ENCODE measurements at regions not wholly inside any gene's neighbourhood (a gene's known extent, or its start where the extent isn't known, plus 50 kb on each side); places are given as distances from the start of the nearest gene placed in this dataset.
"Not testable (repeated sequence)": the region's sequence is repeated elsewhere in the genome, so short reads cannot be mapped to it uniquely, and the experiment has no call there.

DNA sequence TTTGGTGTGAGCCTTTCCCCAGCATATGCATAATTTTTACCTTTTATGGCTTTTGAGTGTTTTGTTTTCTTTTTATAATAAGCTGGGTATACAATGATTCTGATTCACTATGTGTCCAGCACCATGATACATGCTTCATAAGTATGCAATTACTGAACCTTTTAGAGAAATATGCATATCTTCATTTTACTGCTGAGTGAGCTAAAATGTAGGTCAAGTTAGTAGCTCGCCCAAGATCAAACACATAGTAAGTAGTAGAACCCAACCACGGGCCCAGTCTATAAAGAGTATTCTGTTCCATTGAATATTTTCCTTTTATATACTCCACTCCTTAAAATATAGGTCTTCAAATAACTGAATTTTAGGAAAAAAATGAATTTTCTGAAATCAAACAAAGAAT lies 362.4 kb upstream of the HTR2C start:
- WGBS, 2 donors, result 47 to 60% methylated on average over 2 of the region's 2 CpGs
- no peak overlapping the region for H3K4me3 ChIP-seq

DNA sequence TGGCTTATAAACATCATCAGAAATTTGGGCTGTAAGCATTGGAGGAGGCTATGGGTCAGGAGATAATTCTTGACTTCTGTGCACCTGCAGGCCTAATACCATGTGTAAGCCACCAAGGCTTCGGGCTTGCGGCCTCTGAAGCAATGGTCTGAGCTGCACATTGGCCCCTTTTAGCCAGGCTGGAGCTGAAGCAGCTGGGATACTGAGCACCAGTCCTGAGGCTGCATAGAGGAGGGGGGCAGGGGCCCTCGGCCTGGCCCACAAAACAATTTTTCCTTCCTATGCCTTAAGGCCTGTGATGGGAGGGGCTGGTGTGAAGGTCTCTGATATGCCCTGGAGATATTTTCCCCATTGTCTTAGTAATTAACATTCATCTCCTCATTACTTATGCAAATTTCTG lies 373.0 kb upstream of the HTR2C start:
- DNase-seq (ENCODE audit: low spot score in 2 of 2), result no peak
- H3K27ac ChIP-seq, result no peak overlapping the region
- no peaks in the 10 kb centered on the region for H3K9me3 ChIP-seq
- no peaks in the 10 kb centered on the region for H3K4me1 ChIP-seq
- H3K4me3 ChIP-seq, result no peak overlapping the region
- H3K27me3 ChIP-seq, result no peaks in the 10 kb centered on the region
- 71 to 90% methylated on average over 1 to 3 of the region's 3 CpGs for WGBS, 2 donors
- H3K36me3 ChIP-seq, result no peaks in the 10 kb centered on the region
- no peak for TF ChIP-seq EP300 (IDR thresholded peaks at IDR 0.05)
- no peak for TF ChIP-seq CTCF (IDR thresholded peaks at IDR 0.05)
- TF ChIP-seq POLR2A (IDR thresholded peaks at IDR 0.05), result no peak

More for the DNA sequence above, 362.4 kb upstream of the HTR2C start:
- Histone ChIP-seq H3K9me3 (no peaks in the 10 kb centered on the region), H3K27ac (no peak overlapping the region), H3K27me3 (peaks cover 0 to 6% of the 10 kb centered on the region in 2 donors), H3K4me1 (no peaks in the 10 kb centered on the region), H3K36me3 (no peaks in the 10 kb centered on the region)
- TF ChIP-seq POLR2A (IDR thresholded peaks at IDR 0.05), result no peak
- TF ChIP-seq CTCF (IDR thresholded peaks at IDR 0.05), result no peak
- TF ChIP-seq EP300 (IDR thresholded peaks at IDR 0.05), result no peak
- no peak for DNase-seq (ENCODE audit: low spot score in 2 of 2)

GRCh38 chrX:114201622-114202021 lies 382.3 kb upstream of the HTR2C start:
- H3K27me3 ChIP-seq, result no peaks in the 10 kb centered on the region
- TF ChIP-seq EP300 (IDR thresholded peaks at IDR 0.05), result no peak
- TF ChIP-seq CTCF (IDR thresholded peaks at IDR 0.05), result no peak
- TF ChIP-seq POLR2A (IDR thresholded peaks at IDR 0.05), result no peak
- H3K9me3 ChIP-seq, result no peaks in the 10 kb centered on the region
- no peak for DNase-seq (ENCODE audit: low spot score in 2 of 2)
- 64 to 74% methylated on average over 4 of the region's 4 CpGs for WGBS, 2 donors
- H3K4me3 ChIP-seq, result no peak overlapping the region
- no peak overlapping the region for H3K27ac ChIP-seq
- H3K4me1 ChIP-seq, result no peaks in the 10 kb centered on the region
- H3K36me3 ChIP-seq, result no peaks in the 10 kb centered on the region

GRCh38 chrX:114181195-114181594 lies 402.7 kb upstream of the HTR2C start:
- no peak for TF ChIP-seq CTCF (IDR thresholded peaks at IDR 0.05)
- TF ChIP-seq EP300 (IDR thresholded peaks at IDR 0.05), result no peak
- TF ChIP-seq POLR2A (IDR thresholded peaks at IDR 0.05), result no peak
- 52 to 60% methylated on average over 1 of the region's 1 CpG for WGBS, 2 donors
- no peaks in the 10 kb centered on the region for H3K9me3 ChIP-seq
- peaks cover 0 to 21% of the 10 kb centered on the region in 2 donors for H3K27me3 ChIP-seq
- no peaks in the 10 kb centered on the region for H3K36me3 ChIP-seq
- H3K4me3 ChIP-seq, result no peak overlapping the region
- H3K27ac ChIP-seq, result no peak overlapping the region
- no peak for DNase-seq (ENCODE audit: low spot score in 2 of 2)
- no peaks in the 10 kb centered on the region for H3K4me1 ChIP-seq

DNA sequence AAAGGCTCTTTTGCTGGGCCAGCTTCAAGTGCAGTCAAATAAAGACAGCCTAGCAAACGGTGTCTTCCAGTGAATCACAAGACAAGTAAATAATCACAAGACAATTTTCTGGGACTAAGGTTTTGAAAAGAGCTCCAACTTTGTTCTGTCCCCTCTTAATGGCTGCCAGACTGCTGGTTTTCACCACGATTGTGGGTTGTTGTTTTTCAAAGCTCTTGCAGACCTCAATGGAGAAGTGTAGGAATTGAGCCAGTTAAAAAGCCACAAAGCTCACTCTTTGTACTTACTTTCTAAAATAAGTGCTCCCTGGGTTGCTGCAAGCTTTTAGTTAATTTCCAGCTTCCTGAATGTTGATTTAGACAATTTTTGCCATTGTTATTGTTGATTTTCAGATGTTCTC lies 405.8 kb upstream of the HTR2C start:
- Histone ChIP-seq H3K27me3 (peaks cover 0 to 27% of the 10 kb centered on the region in 2 donors), H3K4me3 (no peak overlapping the region), H3K27ac (no peak overlapping the region), H3K36me3 (no peaks in the 10 kb centered on the region), H3K4me1 (no peaks in the 10 kb centered on the region), H3K9me3 (no peaks in the 10 kb centered on the region)
- 5 to 9% methylated on average over 2 of the region's 2 CpGs for WGBS, 2 donors
- no peak for TF ChIP-seq CTCF (IDR thresholded peaks at IDR 0.05)
- TF ChIP-seq EP300 (IDR thresholded peaks at IDR 0.05), result no peak
- TF ChIP-seq POLR2A (IDR thresholded peaks at IDR 0.05), result no peak
- no peak for DNase-seq (ENCODE audit: low spot score in 2 of 2)

GRCh38 chrX:114167276-114167675 lies 416.6 kb upstream of the HTR2C start:
- not testable (repeated sequence) for H3K27ac ChIP-seq; DNase-seq (ENCODE audit: low spot score in 2 of 2); H3K4me3 ChIP-seq; H3K9me3 ChIP-seq; H3K27me3 ChIP-seq; H3K4me1 ChIP-seq; H3K36me3 ChIP-seq
- WGBS, 2 donors, result 75 to 83% methylated on average over 4 to 5 of the region's 5 CpGs

Data from tibial nerve (tissue), 4 donors.